ENCODE measurements at regions not wholly inside any gene's neighbourhood (a gene's known extent, or its start where the extent isn't known, plus 50 kb on each side); places are given as distances from the start of the nearest gene placed in this dataset.

GRCh38 chr3:76505202-76505845, 534.6 kb upstream of the ROBO2 start:
- TF ChIP-seq POLR2A (IDR thresholded peaks at IDR 0.05) (no peak), CTCF (IDR thresholded peaks at IDR 0.05) (no peak)
